Activated CD4-positive, alpha-beta T cell treated with anti-CD3 and anti-CD28 coated beads, Interleukin-2, Interleukin-4, amounts not matched to agents 100 ng/mL and 50 ng/mL, durations not matched to agents 16 hours and 8 hours (primary cell): ENCODE measurements at regions not wholly inside any gene's neighbourhood (a gene's known extent, or its start where the extent isn't known, plus 50 kb on each side); places are given as distances from the start of the nearest gene placed in this dataset.
"Not testable (repeated sequence)": the region's sequence is repeated elsewhere in the genome, so short reads cannot be mapped to it uniquely, and the experiment has no call there.

Experiments
- DNase-seq: peaks from one replicate; pipeline ENCODE4 v3.0.0-alpha.2; 2020; ENCODE audit warnings: low spot score

- DNase-seq: no peak
Observed at GRCh38 chr6:93183531-93183972, 235.8 kb downstream of the EPHA7 start.

GRCh38 chr6:93182938-93183479 is 236.3 kb downstream of the EPHA7 start:
- DNase-seq: no peak

GRCh38 chr6:93177918-93178317 is 241.4 kb downstream of the EPHA7 start:
- no peak for DNase-seq

- no peak for DNase-seq
Observed at GRCh38 chr6:93177438-93177837, 241.9 kb downstream of the EPHA7 start.

- DNase-seq: no peak
Observed at GRCh38 chr6:93176070-93176469, 243.3 kb downstream of the EPHA7 start.

GRCh38 chr6:93173573-93173972 is 245.8 kb downstream of the EPHA7 start:
- DNase-seq: not testable (repeated sequence)

- no peak for DNase-seq
Observed at GRCh38 chr6:93165850-93166430, 253.4 kb downstream of the EPHA7 start.

- DNase-seq: no peak
Observed at GRCh38 chr6:93164781-93165180, 254.6 kb downstream of the EPHA7 start.

- no peak for DNase-seq
Observed at GRCh38 chr6:93163146-93163545, 256.2 kb downstream of the EPHA7 start.

GRCh38 chr6:93139408-93140081 is 279.8 kb downstream of the EPHA7 start:
- DNase-seq: peak; percentile 31

- DNase-seq: no peak
Observed at GRCh38 chr6:93136111-93136510, 283.2 kb downstream of the EPHA7 start.

GRCh38 chr6:93124006-93124632 is 295.2 kb downstream of the EPHA7 start:
- DNase-seq: no peak

GRCh38 chr6:93123585-93123984 is 295.8 kb downstream of the EPHA7 start:
- no peak for DNase-seq

- DNase-seq: no peak
Observed at GRCh38 chr6:93120154-93120742, 299.1 kb downstream of the EPHA7 start.

GRCh38 chr6:93105907-93106306 is 313.5 kb downstream of the EPHA7 start:
- no peak for DNase-seq

- no peak for DNase-seq
Observed at GRCh38 chr6:93105017-93105416, 314.3 kb downstream of the EPHA7 start.

- no peak for DNase-seq
Observed at GRCh38 chr6:93104195-93104817, 315.1 kb downstream of the EPHA7 start.

GRCh38 chr6:93088621-93089501 is 330.5 kb downstream of the EPHA7 start:
- DNase-seq: no peak

- no peak for DNase-seq
Observed at GRCh38 chr6:93087606-93088005, 331.8 kb downstream of the EPHA7 start.

GRCh38 chr6:93086351-93086750 is 333.0 kb downstream of the EPHA7 start:
- no peak for DNase-seq
